ENCODE measurements at regions not wholly inside any gene's neighbourhood (a gene's known extent, or its start where the extent isn't known, plus 50 kb on each side); places are given as distances from the start of the nearest gene placed in this dataset.
"Not testable (repeated sequence)": the region's sequence is repeated elsewhere in the genome, so short reads cannot be mapped to it uniquely, and the experiment has no call there.

DNA sequence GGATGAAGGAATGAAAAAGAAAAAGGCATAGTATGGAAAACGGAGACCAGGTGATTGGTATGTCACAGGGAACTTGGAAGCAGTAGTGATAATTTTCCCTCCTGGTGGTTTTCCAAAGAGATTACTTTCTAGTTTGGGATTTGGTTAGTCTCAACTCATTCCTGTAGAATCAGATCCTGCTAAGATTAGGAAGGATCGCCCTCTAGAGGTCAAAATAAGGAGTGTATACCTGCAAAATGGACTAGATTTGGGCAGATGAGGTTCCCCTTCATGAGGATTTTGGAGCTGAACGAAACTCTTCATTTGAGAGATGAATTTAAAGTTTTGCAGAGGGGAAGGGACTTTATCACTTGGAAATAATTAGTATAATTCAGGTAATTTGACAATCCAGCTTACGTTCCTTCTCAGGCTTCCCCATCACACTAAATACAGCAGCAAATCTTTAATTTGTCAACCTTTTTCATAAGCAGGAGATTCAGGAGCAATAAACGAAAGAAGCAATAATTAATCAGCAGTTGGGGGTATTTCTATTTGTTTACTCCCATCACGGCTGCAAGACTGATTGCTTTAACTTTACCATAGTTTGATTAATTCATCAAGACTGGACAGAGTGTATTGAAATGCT, 65.2 kb downstream of the CCDC195 start:
- DNase-seq: no peak

DNA sequence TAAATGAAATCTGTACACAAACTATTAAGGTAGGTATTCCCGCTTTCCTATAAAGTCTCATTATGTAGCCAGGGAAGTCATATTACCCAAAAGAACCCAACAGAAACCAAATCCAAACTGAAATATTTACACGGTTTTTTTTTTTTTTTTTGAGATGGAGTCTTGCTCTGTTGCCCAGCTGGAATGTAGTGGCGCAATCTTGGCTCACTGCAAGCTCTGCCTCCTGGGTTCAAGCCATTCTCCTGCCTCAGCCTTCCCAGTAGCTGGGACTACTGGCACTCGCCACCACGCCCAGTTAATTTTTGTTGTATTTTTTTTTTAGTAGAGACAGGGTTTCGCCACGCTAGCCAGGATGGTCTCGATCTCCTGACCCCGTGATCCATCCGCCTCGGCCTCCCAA, 62.5 kb upstream of the CUL3 start:
- DNase-seq: not testable (repeated sequence)

GRCh38 chr2:224646242-224646846, 61.2 kb upstream of the CUL3 start:
- no peak for DNase-seq

DNA sequence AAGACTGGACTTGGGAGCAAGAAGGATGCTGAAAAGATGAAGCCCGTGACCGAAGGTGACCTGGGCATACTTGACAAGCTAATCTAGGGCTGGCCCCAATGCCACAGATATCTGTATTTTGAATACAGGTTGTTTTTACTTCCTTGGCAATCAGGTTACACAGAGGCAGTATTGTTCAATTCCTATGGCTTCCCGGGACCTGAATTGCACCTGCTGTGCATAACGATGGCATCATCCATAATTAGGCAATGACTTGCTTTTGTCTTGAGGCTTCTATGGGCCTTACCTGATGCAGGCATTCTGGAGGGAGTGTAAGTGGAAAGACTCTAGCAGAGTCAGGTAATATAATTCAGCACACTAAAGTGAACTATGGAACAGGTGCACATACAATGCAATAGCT, 60.6 kb upstream of the CUL3 start:
- DNase-seq: no peak

DNA sequence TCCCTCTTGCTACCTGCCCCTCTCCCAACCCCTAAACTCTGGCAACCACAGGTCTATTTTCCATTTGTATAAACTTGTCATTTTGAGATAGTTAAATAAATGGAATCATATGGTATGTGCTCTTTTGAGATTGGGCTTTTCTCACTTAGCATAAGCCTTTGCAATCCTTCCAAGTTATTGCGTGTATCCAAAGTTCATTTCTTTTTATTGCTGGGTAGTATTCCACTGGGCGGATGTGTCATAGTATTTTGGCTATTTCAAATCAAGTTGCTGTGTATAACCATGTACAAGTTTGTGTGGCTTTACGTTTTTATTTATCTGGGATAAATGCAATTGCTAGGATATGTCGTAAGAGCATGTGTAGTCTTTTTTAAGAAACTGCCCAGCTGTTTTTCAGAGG, 55.5 kb upstream of the CUL3 start:
- DNase-seq: no peak

- DNase-seq: peak; percentile 23
Observed at GRCh38 chr2:224638301-224638823, 53.2 kb upstream of the CUL3 start.

Data from SIG-M5 (cell line).